ENCODE measurements at regions not wholly inside any gene's neighbourhood (a gene's known extent, or its start where the extent isn't known, plus 50 kb on each side); places are given as distances from the start of the nearest gene placed in this dataset.

DNA sequence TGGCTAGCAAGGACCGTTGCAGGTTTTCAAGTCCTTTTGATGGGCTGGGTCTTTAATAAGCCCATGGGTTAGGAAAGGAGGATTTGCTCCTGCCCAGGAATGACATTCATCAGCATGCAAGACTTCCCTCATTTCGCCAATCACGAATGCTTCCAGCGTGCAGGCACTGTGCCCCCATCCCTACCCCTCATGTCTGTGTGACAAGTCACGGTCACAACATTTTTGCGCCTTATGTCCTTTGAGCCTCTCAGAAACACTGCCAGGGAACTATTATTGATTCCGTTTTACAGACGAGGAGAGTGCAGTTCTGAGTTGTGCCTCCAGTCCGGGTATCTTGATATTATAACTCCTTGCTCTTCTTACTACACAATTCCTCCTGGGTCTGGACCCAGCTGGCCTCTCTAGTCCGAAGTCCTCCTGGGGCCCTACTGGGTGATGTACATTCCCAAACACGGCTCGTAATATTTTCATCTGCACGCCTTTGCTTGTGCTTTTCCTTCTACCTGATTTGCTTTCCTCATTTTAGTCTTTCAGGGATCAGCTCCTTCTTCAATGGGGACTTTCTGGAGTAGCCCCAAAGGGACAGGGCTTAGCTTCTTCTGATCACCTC, 101.8 kb upstream of the MYCN start:
- DNase-seq = no peak

DNA sequence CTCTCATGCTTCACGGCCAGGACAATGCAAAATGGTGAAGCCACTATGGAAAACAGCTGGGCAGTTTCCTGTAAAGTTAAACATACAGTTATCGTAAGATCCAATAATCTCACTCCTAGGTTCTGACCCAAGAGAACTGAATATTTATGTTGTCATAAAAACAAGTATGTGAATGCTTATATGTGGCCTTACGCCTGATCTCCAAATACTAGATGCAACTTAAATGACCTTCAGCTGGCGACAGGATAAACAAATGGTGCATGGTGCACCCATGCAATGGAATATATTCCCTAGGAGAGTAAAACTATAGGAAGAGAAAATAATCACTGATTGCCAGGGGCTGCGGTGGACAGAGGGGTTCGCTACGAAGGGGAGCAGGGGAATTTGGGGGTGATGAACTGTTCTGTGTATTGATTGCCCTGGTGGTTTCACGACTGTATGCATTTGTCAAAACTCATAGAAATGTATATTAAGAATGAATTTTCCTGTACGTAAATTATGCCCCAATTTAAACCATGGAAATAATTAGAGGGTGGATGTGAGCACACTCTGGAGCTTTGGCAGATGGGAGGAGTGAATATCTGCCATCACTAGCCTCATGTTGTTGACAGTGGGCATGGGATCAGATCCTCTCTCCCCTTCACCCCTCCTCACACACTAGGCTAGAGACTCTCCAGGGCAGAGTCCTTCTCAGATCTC, 100.8 kb upstream of the MYCN start:
- DNase-seq = peak in 1 of 2 donors; percentile 26

DNA sequence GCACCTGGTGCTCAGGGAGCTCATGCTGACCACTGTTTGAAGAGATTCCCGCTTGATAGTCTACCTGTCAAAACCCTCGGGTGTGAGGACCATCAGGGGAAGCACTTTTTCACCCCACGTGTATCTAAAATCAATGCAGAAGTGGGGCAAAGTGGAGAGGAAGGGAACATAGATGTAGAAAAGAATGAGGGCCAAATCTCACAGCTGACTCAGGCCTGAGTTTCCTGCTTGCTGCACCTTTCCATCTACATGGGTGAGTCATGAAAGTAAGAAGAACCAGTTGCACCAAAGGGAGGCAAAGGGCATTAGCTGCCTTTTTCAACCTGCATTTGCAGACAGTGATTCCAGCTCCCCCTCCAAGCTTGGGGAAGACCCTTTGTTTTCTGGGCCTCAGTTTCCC, 100.2 kb upstream of the MYCN start:
- DNase-seq = no peak

DNA sequence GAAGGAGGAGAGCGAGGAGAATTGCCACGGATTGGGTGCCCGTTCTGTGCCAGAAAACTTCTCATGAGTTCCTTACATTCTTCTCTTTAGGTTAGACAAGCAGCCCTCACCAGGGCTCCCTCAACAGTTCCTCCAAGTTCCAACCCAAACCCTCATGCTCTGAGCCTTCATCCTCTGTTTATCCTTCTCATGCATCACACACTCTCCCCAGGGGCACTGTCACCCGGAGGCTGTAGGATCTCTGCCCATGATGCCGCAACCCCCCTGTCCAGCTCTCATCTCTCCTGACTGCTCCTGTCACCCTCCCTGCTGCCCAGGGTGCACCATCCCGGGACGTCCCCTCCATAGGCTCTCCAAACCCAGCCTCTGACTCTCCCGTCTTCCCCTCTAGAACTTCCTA, 99.4 kb upstream of the MYCN start:
- no peak for DNase-seq

DNA sequence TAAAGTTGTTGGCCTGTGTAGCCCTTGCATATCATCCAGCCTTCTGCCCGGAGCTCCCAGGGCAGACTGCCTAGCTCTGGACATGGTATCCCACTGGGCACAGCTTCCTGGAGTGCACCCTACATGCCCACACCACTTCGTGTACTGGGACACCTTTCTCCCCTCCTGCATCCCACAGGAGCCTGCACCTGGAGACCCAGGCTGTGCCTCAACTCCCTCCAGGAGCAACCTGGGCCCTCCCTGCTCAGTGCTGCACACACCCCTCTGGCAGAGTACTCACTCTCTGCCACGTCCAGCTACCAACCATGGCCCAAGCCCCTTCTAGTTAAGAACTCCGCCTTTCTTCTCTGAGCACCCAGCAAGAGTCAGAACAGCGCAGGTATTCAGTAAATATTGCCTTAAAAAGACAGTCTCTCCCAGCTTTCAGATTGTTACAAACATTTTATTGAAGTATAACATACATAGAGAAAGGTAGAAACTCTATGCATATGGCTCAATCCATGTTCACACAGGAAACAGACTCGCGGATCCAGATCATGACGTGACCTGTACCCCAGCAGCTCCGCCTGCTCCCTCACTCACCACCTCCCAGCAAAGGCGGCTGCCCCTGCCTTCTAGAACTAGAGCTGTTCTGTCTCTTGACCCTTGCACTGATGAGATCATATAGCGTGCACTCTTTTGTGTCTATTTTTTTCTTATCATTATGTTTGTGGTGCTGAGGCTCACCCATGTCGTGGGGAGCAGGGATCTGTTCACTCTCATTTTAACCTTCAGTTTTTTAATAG, 98.4 kb upstream of the MYCN start:
- DNase-seq = no peak

DNA sequence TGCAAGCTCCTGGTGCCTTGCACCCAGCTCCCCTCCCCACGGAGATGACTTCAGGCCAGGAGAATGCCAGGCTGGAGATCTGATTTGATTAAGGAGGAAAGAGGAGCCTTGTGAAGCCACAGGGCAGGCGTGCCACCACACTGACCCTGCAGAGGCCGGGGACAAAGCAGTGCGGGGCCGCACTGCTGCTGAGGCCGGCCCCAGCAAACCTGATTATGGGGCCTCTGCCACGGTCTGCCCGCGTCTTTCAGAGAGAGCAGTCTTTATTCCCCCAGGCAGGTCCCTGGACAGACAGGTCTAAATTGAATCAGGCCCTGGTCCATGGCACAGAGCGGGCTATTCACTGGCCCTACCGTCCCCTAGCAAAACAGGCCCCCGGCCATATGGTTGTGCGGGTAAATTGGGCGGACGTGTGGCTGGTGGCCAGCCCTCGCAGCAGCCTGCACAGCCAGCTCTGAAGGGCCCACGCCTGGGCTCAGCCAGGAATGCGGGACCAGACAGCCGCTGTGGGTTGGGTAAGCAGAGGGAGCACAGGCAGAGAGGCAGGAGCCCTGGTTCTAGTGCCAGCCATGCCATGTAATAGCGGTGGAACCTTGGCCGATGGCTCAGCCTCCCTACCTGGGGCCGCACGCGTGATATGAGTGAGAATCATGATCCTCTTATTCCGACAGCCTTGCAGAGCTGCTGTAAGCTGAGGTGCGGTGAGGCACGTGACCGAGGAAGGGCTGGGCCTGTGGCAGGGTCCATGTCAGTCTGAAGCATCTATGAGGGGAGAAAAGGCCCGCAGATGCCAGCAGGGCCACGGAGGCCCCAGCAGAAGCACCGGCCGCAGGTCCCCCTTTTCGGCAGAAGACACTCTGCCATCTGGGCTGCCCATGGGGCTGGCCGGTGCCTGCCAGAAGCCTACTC, 97.3 kb upstream of the MYCN start:
- no peak for DNase-seq

DNA sequence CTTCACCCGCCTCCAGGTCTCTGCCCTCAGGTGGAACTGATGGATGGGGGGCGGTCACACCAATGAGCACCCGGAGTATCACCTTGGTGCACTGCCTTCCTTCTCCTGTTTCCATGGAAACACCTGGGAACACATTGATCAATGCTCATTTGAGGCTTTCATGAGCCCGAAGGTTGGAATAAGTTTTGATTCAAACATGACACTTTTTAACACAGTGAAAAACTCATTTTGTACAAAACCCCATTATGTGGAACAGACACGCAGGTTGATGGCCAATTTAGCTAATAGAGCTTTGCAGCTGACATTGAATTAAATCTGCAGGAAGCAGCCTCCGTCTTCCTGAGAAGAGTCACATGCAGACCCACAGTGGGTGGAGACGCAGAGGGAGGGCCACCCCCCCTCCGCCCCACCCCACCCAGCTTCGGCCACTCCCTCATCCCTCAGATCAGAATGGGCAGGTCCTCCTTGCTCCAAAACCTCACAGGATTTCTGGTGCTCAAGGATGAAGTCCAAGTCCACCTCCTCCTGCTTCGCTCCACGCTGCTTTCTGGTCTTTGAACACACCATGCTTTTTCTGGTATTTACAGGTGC, 96.0 kb upstream of the MYCN start:
- DNase-seq = no peak

DNA sequence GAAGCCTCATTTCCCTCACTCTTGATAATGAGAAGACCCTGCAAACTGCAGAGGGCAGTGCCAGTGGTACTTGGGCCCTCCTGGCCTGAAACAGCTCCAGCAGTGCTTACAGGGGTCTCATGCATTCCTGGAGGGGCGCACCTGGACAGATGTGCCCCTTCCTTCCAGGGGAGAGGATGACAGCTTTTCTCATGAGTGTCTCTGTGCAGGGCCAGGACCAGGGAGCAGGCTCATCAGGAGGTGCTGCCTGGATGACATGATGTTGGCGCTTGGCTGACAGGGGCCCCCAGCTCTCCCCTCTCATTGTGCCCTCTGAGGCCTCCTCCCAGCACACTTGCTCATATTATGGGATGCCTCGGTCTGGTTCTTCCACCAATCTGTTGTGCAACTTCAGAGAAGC, 95.1 kb upstream of the MYCN start:
- no peak for DNase-seq

DNA sequence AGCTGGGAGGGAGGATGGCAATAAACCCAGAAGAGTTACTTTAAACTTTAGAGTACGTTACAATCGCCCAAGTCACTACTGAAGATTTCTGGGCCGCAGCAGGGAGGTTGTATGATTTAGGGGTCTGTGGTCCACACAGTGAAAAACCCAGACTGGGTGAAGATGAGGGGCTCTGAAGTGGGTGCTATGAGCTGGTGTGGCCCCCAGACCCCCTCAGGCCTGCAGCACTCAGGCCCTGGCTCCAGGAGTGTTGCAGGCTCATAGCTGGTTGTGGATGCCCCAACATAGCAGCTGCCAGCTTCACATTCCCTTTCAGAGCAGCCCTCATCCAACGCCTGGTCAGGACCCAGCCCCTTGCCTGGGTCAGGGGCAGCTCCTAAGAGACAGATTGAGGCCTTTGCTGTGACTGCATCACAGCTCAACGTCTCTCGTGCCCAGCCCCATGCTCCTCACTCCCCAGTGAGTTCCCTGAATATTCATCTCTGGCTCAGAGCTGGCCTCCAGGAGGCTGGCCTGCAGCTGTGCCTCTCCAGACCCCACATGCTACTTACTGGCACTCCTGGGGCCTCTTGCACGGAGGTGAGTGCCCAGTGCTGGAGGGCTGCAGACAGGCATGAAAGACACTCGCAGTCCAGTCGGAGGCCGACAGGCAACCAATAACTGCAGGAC, 94.5 kb upstream of the MYCN start:
- no peak for DNase-seq

DNA sequence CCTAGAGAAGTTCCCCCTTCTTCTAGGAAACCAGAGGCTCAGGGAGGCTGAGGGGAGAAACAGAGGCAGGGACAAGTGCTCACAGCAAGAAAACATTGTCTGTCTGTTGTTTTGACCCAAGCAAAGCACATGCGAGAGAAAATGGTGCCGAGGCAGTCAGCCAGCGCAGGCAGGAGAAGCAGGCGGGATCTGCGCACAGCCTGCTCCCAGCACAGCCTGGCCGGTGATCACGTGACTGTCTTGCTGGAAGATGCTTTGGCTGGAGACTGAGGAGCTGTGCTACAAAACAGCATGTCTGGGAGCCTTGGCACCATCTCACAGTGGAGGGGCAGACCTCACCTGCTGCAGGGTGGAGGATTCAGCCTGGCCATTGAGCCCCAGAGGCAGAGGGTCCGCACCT, 93.7 kb upstream of the MYCN start:
- no peak for DNase-seq

DNA sequence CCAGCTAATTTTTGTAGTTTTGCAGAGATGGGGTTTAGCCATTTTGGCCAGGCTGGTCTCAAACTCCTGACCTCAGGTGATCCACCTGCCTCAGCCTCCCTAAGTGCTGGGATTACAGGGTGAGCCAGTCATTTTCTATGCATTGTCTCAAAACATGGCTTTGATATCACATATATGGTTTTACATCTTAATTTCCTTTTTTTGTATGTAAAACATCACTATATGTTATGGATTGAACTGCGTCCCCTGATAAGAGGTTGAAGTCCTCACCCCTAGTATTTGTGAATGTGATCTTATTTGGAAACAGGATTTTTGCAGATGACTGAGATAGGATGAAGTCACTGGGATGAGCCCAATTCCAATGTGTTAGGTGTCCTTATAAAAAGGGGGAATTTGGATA, 89.8 kb upstream of the MYCN start:
- no peak for DNase-seq

DNA sequence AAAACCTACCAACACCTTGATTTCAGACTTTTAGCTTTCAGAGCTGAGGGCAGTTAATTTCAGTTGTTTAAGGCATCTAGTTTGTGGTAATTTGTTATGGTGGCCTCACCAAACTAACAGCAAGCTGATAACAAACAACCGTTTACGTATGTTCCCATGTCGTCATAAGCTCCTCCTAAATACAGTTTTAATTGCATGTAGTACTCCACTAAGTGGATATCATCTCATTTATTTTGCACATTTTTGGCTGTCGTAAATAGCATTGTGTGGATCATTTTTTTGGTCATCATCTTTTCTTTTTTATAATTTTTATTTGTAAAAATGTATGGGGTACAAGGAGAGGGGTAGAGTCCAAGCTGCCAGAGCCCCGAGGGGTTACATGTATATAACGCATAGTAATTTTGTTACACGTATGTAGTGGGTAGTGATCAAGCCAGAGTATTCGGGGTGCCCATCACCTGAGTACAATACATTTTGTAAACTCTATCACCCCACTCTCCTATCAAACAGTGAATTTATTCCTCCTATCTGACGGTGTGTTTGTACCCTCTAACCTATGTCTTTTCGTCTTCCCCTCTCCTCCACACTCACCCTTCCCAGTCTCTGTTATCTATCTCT, 89.2 kb upstream of the MYCN start:
- DNase-seq = no peak

DNA sequence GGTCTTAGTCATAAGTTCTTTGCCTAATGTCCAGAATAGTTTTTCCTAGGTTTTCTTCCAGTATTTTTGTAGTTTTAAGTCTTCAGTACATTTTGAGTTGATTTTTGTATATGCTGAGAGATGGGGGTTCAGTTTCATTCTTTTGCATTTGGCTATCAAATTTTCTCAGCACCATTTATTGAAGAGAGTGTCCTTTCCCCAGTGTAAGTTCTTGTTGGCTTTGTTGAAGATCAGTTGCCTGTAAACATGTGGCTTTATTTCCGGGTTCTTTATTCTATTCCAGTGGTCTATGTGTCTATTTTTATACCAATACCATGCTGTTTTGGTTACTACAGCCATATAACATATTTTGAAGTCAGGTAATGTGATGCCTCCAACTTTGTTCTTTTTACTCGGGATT, 87.5 kb upstream of the MYCN start:
- DNase-seq = no peak

DNA sequence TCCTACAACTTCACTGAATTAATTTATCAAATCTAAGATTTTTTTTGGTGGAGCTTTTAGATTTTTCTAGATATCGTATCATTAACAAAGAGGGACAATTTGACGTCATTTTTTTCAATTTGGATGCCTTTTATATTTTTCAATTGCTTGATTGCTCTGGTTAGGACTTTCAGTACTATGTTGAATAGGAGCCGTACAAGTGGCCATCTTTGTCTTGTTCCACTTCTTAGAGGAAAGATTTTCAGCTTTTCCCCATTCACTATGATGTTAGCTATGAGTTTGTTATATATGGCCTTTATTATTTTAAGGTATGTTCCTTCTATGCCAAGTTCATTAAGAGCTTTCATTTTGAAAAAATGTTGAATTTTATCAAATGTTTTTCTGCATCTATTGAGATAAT, 86.4 kb upstream of the MYCN start:
- no peak for DNase-seq

DNA sequence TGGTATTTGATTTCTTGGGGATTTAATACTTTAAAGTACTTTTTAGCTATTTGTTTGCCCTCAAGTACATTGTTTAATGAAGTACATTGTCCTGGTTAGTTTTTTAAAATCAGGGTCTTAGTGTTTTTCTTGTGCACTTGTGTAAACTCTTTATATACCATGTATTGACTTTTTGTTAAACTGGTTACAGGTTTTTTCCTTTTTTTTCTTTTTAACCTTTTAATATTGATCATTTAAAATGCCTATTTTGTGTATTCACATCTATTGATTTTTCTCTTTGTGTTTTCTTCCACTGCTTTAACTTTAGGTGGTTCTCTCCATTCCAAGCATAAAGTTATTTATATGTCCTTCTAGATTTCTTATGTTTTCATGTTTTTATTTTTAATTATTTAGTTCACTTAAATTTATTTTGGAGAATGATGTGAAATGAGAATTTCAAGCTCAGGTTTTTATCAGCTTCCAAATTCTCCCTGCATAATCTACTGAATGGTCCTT, 84.5 kb upstream of the MYCN start:
- no peak for DNase-seq

DNA sequence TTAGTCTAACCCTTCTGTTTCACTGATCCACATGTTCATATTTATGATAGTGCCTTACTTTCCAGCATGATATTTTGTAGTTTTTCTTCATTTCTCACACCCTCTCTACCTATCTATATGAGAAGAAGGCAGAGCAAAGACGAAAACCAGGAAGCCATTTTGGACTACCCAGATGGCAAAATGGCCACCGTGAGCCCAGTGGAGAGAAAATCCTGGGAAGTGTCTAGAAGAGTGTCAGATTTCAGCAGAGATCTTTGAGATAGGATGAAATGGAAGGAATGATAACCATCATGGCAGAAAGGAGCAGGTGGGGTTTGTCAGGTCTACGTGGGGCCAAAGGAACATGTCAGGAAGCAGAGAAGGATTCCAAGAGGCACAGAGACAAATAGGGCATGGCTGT, 84.0 kb upstream of the MYCN start:
- no peak for DNase-seq

DNA sequence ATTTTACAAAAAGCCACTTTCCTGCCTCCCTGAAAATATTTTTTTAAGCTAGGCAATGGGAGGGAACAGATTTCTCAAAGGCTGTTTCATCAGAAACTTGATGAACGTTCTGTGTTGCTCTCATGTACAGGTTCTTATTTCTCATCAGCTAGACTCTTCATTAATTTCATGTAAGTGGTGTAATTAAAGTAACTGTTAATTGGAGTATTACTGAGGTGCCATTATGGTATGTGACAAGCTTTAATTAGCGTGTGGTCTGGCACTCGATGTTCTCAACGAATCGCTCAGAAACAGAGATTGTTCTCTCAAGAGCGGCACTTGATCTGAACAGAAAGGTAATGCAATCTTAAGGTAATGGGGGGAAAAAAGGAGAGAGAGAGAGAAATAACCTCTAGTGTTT, 81.9 kb upstream of the MYCN start:
- no peak for DNase-seq

DNA sequence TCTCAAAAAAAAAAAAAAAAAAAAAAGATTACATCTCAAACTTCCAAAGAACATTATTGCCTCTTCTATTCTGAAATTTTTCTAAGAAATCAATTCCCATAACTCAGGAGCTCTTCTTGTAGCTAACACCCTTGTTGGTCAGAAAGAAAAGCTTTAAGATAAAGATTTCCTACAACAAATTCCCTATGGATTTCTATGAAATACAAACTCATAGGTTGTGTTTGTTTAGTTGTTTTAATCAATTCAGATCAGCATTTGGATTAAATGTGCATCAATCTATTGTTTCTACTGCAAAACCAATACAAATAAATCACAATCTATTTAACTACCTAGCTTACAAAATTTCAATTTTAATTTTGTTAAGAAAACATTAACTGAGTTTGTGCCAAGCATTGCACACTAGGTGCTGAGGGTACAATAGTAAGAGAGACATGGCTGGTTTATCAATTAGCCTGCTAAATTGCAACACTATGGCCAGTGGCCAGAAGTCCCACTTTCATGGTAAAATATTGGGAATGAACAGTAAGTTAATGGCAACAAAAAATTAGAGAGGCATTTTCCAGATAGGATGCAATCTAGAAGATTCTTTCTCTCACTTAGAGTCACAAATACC, 80.2 kb upstream of the MYCN start:
- DNase-seq = no peak

DNA sequence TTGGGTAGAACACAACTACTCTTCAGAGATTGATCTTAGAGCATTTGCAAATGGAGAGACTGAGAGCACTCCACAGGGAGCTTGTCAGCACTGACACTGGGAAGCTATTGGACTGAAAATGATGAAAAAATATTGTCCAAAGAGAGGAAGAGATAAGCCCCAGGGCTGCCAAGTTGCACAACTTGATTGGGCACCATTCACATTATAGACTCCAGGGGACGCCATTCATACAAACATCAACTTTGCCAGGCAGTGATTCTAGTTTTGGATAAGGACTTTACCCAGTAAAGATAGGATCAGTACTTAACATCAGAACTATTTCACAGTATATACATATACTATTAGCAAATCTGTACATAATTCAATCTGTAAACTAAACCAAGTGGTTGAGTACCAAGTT, 79.6 kb upstream of the MYCN start:
- no peak for DNase-seq

DNA sequence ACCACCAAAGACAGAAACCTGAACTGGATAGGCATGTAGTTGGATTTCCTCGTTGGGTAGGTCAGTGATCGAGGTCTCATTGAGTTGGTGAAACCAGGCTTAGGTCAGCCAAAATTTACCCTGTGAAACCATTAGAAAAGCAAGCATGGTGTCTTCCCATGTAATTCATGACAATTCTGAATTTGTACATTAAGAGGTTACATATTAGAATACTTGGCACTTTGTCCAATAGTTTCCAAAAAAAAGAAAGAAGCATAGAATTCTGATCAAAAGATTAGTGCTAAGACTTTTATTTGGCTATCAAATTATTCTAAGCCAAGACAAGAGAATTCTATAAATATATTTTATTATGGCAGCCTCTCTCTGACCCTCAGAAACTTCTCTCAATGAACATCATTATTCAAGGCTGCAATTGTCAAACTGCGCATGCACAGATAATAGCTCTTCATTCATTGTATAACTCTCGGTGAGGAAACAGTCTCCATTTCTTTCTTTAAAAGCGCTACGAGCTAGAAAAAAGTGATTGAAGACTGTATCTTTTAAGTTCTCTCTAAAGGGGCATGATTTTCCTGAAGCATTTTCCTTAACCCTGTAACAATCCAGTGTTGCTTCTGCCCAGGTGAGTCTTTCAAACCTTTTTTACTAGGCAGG, 79.1 kb upstream of the MYCN start:
- no peak for DNase-seq

All from right lung (tissue), 2 donors.